GM21825 (cell line): ENCODE measurements at regions not wholly inside any gene's neighbourhood (a gene's known extent, or its start where the extent isn't known, plus 50 kb on each side); places are given as distances from the start of the nearest gene placed in this dataset.

Source experiments
- ATAC-seq: cut with Tn5 transposase; IDR thresholded peaks from one replicate; pipeline ENCODE4 v1.9.1; 2021; ENCODE audit warnings: mild to moderate bottlenecking, moderate library complexity; ENCODE audit not compliant: unreplicated experiment

DNA sequence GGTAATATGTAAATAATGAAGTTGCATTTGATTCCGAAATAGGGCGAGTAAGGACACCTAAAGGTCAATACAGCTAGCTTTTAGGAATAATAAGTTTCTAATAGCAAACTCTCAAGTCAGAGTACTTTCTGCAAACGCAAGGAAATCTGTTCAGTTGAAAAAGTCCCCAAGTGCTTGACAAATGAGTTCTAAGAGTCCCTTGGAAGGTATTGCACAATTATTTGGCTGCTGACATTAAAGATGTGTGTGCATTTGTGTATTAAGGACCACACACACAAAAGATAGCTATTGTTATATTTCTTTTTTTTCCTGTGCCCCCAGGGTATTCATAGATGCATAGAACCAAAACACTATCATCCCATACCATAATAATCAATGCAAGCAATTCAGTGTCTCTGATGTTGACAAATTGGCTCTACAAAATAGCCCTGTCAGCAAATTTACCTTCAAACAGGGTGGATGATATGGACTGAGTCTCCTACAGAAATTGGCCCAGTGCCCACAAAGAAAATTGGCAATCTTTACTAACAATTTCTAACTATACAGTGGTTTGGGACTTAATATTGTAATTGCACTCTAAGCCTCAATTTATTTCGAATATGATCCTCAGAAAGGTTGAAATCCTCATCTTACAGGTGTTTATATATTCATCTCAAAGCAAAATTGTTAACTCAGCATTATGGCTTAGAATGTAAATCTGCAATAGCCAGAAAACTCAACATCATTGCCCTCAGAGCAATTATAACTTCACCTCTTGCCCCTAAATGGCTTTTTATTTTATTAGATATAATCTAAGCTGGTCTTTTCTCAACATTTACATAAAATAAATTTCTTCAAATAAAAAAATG is 827.2 kb downstream of the MAT2B start:
- no peak for ATAC-seq

DNA sequence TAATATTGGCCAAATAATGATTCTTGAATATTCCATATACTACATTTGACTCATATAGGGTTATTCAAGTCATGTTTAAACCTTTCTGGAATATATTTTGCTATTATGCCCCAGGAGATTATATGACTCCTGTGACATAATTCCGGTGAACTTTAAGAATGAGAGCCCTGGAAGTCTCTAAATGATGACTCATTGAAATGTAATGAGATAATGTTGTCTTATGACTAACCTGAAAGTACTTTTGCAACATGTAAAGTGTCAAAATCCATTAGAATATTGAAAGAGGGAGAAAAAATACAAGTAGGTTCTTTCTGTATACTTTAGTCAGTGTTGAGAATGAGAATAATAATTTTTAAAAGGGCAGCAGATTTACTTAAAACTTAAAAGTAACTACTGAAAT is 830.4 kb downstream of the MAT2B start:
- ATAC-seq: no peak

DNA sequence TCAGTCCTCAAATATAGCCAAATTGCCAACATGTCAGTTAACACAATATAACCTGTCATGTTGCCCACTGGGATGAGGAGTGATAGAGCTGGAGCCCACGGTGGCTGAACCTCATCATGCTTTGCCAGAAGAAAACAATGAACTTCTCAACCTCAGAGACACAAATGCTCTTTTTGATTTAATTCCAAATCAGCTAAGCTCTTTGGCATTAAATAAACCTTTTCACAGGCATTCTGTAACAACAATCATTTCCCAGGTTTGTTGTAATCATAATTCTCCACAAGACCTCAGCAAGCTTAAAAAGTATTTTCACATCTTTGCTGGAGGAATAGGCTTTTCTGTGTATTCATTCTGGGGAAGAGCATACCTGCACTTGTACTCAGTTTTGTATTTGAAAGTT is 830.9 kb downstream of the MAT2B start:
- ATAC-seq: no peak

DNA sequence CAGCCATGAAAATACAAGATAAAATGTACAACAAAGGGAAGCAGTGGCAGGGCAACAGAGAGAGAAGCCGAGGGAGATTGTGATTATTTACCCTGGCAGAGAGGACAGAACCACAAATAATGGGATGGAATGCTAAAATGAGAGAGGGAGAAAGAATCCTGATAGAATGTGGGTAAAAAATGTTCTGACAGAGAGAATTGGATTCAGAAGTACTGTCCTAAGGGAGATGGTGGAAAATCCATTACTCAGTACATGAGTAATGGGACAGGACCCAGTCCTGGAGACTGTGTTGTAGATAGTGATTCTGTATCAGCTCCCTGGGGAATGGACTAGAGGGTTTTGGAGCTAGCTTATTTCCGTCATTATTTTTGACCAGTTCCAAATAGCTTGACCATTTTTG is 831.5 kb downstream of the MAT2B start:
- no peak for ATAC-seq

DNA sequence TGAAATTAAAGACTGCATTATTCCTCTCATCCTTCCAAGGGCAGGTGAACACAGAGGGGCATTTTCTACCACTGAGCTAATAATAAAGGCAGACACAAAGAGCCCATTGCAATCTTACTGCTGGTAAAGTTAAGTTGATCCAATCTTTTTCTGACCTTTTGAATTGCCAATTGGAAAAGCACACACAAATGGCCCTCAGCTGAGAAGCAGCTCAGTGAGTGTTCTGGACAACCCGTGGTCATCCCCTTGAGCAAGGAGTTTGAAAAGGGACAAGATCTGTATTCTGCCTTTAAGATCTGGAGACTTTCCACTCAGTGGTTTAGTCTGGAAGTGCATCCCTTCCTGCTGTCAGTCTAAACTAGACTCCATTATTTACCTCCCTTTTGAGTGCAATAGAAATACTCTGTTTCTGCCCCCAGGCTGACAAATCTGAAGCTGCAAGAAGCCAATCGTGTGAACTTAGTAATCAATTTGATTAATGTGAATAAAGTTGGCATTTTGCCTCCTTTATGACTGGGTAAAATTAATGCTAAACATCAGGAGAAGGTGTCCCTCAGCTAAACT is 835.7 kb downstream of the MAT2B start:
- ATAC-seq: no peak

DNA sequence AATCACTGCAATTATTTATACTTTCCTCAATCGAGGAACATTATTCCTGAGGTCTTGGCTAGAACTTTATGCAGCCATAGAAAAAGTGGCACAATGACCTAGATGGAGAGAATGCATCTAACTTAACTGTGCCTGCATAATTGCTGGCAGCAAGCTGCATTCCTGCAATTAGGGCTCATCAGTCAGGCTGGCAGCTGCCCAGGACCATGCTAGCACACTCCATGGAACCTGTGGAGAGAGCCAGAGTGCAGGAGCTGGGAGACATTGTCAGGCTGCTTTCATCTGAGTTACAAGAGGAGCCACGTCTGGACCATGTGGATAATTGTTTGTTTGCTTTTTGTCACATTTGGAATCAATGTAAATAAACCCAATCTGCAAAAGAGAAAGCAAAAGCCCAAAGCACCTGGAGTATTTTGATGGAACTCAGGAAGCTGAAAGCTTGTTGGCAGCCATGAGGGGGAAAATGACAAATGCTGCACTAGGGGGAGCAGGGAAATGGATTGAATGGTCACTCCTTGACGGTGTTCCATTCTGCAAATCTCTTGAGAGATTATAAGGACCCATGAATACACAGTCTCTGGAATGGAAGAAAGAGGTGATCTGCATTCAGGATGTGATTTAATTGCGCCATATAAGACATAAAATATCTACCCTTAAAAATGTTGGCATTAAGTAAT is 839.9 kb downstream of the MAT2B start:
- ATAC-seq: no peak

DNA sequence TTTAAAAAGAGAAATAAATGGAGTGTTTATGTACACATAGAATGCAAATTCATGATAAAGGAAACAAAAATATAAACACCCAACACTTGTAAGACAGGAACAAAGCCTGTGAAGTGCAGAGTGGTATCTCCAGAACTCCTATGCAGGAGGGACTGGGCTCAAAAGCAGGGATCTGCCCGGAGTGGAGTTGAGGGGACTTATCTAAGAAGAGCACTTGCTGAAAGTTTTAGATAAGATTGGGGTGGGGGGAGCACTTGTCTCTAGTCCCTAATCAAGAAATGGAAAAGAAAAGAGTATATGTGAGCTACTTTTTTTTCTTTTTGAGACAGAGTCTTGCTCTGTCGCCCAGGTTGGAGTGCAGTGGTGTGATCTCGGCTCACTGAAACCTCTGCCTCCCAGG is 840.4 kb downstream of the MAT2B start:
- no peak for ATAC-seq

DNA sequence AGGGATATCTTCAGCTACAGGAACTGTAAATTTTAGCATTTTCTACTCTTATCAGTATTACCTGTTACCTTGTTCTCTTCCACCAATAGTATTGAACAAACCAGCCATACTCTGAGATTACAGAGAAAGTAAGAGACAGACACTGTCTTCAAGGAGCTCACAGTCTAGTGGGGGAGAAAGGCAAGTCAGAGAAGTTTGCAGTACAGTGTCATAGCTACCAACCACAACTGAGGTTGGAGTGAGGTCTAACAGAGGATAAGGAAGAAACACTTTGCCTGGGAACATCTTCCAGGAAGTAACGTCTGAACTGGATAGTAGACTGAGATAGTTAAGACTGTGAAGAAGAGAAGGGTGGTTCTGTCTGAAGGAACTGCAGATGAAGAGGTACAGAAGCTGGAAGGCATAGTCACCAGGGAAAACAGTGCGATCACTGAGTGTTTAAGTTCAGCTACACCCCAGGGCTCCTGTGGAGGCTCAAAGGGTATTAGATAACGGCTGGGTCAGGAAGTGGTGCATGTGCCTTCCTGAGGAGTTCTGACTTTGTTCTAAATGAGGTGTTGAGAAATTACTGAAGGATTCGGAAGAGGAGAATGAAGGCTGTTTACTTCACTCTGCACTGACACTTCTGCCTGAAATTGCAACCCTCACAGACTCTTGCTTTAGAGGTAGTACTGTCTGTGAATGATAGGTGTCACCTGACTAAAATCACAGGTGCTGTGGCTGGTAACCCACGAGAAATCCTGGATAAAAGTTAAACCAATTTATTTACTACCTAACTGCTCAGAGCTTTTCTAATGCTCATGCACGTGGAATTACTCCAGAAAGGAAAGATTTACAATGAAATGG is 841.6 kb downstream of the MAT2B start:
- no peak for ATAC-seq

DNA sequence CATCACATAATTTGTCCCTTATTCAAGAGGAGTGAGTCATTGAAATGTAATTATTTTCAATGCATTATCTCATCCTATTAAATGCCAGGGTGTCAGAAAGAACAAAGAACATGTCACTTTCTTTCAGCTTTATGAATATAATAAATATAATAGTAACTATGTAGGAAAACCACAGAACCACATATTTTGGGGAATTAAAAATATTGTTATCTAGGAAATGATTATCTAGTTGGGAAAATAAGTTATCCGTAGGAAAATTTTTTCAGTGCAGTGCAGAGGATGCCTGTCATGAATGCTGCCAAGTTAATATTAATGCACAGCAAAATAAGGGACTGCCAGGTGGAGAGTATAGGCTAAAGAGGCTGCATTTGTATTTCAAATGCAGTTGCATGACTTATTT is 844.8 kb downstream of the MAT2B start:
- no peak for ATAC-seq

DNA sequence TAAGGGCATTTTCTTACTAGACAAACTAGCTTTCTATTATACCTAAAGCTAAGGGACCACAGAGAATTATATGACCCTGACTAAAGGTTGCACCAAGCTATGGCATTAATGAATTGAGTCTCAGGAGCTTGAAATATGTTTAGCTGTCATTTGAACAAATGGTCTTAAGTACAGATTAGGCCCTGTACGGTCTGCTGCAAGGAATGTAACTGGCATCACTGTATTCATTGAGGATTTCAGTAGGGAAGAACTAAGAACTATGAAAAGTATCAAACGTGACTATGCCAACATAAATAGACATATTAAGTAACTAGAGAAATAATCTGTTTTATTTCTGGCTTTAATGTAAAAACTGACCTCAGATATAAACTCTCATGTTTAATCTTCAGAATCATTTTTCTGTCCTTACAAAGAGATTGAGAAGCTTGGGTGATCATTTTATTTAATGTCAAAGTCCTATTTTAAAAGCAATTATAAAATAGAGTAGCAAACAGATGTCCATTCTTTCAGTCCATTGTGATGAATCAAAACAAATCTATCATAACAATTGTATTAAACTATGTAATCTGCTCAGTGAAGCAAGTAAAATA is 845.9 kb downstream of the MAT2B start:
- no peak for ATAC-seq

DNA sequence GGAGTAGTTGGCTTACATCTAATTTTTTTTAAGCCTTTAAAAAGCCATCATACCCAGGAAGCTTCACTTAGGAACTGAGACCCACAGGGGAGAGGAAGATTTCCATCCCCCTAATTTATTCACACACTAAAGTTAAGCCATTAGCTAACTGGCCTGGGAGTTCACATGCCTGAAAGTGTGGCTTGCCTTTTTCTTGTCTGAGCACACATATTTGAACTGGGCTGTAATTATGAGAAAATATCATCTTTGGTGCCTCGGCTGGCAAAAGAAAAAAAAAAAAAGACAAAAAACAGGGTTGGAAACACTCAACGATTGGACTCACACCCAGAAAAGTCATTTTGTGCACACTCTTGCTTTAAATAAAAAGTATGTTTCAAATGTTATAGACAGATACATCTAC is 847.3 kb downstream of the MAT2B start:
- no peak for ATAC-seq

DNA sequence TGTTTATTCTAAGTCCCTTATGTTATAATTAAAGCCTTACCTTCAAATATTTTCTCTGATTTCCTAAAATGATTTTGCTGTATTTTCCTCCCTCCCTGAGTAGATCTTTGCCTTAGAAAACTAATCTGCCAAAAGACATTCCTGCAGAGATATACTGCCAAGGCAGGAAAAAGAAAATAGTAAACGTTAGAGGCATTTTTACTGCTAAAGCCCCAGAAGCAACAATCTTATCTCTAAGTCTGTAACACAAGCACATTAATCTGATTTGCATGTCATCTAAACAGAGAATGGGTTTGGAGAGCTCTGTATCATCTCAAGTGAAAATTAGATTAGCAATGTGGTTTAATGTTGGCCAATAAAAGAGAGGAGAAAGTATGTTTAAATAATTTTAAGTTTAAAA is 847.7 kb downstream of the MAT2B start:
- ATAC-seq: no peak

DNA sequence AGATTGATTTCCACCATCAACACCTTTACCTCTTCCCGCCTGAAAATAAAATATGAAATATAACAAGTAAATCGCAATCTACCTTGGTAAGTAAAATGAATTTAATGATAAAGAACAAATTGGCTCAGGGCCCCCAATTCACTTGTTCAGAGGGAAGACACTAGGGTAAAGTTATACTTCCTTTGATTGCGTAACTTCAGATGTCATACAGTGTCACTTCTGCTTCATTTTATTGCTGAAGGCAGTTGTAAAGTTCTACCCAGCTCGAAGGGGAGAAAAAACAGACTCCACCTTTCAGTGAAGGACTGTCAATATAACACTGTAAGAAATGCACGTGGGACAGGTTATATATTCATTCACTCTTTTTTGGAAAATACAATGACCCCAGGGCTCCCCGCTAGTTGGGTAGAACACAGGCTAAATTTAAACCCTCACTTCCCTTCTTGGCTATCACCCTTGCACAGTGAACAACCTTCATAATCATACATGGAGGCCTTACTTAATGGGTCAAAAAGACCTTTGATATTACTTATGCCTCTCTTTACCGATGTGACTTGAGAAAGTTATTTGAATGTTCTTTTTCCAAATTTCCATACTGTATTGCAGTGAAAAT is 848.8 kb downstream of the MAT2B start:
- ATAC-seq: no peak

DNA sequence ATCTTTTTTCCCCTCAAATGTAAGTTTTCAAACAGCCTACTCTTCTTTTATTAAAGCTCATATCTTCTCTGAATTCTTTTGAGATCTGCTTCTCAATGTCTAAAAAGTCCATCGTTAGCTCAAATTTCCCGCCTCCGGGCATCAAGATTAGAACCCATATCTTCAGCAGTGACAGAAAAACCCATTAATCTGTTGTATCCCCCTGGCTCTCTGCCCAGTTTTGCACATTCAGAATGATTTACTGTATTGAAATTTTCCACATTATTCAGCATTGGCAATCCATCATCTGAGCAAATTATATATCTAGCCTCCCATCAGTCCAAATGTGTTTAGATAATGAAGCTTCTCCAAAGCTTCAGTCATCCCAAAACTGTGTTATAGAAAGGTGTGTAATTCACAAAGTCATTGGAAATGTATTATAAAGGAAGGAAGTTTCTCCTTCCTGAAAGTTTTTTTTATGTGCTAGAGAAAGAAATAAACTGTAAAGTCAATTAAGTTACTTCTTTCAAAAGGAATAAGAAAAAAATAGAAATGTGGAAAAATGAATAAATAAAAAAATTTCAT is 849.9 kb downstream of the MAT2B start:
- ATAC-seq: no peak

DNA sequence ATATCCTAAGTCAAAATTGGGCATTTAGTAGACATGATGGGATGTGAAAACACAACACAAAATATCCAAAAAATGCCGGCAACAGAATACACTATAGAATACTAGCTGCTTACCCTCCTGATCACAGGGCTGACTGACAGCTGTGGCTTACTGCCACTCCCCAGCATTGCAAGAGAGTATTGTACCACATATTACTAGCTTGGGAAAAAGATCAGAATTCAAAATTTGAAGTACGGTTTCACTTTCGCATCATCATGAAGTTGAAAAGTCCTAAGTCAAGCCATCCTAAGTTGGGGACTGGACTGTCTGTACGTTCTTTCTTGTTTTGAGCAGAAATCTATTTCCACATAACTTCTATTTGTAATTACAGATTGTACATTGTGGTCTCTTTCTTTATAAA is 851.4 kb downstream of the MAT2B start:
- ATAC-seq: no peak

DNA sequence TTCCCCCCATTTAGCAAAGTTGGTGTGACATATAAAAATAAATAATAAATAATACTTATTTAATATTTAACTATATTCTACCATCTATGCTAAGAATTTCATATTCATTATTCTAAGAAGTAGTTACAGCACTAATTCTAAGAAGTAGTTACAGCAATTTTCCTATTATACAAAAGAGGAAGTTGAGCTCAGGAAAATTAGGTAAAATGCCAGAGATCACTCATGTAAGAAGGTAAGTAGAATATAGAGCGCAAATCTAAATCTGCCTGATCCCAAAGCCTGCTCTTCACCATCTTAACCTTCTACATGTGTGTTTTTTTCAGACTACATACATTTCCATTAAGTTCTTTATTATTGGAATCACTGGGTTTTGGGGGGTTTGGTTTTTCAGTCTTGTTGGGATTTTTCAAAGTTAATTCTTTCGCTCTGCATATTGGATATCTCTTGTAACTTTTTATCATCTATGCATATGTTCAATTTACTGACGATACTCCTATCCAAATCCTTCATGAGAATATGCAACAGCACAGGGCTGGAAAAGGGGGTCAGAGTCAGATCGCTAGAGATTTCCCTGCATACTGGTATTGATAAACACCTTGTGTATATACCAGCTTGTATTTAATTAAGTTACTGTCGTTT is 852.1 kb downstream of the MAT2B start:
- ATAC-seq: no peak

DNA sequence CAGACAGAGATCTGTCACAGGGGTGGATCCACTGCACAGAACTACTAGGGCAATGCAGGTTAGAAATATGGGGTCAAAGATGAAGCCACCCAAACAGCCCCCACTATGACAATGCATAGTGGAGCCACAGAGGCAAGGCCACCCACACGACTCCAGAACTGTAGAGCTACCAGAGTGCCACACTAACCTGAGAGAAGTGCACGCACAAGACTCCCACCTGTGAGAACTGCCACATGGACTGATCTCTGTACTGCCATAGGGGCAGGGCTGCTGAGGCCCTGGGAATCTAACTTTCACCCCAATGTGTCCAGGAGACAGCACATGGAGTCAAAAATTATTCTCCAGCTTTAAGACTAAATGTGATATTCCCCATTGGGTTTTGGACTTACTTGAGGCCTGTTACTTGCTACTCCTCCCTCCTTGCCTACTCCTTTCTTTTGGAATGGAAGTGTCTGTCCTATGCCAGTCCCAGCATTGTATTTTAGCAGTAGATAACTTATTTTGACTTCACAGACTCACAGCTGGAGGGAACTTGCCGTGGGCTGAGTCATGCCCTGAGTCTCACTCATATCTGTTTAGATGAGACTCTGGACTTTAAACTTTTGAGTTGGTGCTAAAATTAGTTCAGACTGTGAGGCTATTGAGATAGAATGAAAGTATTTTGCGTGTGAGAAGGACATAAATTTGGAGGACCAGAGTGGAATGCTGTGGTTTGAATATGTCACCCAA is 853.3 kb downstream of the MAT2B start:
- ATAC-seq: no peak

DNA sequence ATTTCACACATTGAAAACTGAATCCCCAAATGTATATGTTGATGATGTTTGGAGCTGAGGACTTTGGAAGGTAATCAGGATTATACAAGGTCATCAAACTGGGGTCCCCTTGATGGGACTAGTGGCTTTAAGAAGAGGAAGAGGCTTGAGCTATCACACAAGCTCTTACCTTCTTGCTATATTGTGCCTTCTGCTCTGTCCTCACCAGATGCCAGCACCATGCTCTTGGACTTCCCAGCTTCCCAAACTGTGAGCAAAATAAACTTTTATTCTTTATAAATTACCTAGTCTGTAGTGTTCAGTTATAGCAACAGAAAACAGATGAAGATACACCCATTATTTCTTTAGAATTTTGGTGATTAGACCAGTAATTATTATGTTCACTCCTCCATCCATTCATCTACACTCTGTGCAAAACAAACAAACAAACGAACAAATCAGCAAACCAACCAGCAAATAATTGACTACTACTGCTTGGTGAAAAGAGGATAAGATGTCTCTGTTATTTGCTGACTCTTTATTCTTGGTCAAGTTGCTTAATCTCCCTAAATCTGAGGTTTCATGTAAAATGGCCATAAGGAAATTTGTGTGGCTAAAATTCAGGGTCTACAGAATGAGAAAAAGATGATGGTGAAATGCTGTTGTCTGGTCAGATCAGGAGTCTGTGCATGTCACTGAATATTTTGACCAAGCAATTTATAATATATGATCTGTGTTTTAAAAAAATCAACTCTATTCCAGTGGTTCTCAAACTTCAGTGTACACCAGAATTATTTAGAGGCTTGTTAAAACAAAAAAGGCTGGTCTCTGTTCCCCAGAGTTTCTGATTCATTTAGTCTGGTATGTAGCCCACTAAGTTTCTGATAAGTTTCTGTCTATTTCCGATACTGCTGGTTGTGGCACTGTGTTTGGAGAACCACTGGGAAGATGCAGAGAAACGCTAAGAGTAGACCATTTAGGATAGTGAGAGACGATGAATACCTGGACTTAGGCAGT is 854.1 kb downstream of the MAT2B start:
- ATAC-seq: no peak
